SW 1271 (cell line): ENCODE measurements at regions not wholly inside any gene's neighbourhood (a gene's known extent, or its start where the extent isn't known, plus 50 kb on each side); places are given as distances from the start of the nearest gene placed in this dataset.

Experiments
- DNase-seq, 2 experiments: peaks; one replicate each; lab custom pipeline; 2025; lab: John Stamatoyannopoulos, UW

GRCh38 chr1:209430107-209430506 lies 153.4 kb upstream of the CAMK1G start:
- DNase-seq, result no peak

GRCh38 chr1:209430821-209431259 lies 152.7 kb upstream of the CAMK1G start:
- no peak for DNase-seq

GRCh38 chr1:209431402-209431801 lies 152.1 kb upstream of the CAMK1G start:
- DNase-seq, result no peak

GRCh38 chr1:209431813-209432442 lies 151.6 kb upstream of the CAMK1G start:
- no peak for DNase-seq

- DNase-seq, result no peak
Observed at GRCh38 chr1:209432443-209432825, 151.1 kb upstream of the CAMK1G start.

- no peak for DNase-seq
Observed at GRCh38 chr1:209433649-209434031, 149.9 kb upstream of the CAMK1G start.

- DNase-seq, result no peak
Observed at GRCh38 chr1:209434066-209434465, 149.4 kb upstream of the CAMK1G start.

GRCh38 chr1:209434631-209435217 lies 148.8 kb upstream of the CAMK1G start:
- DNase-seq, result no peak

- peak; percentile 8 to 21 for DNase-seq
Observed at GRCh38 chr1:209435654-209436566, 147.6 kb upstream of the CAMK1G start.

GRCh38 chr1:209439828-209440227 lies 143.7 kb upstream of the CAMK1G start:
- no peak for DNase-seq

- no peak for DNase-seq
Observed at GRCh38 chr1:209443361-209443931, 140.1 kb upstream of the CAMK1G start.

GRCh38 chr1:209443975-209444651 lies 139.4 kb upstream of the CAMK1G start:
- DNase-seq, result no peak

- DNase-seq, result no peak
Observed at GRCh38 chr1:209444961-209445360, 138.6 kb upstream of the CAMK1G start.

- no peak for DNase-seq
Observed at GRCh38 chr1:209445576-209445975, 137.9 kb upstream of the CAMK1G start.

GRCh38 chr1:209446356-209446755 lies 137.2 kb upstream of the CAMK1G start:
- no peak for DNase-seq

- DNase-seq, result no peak
Observed at GRCh38 chr1:209454340-209454994, 129.0 kb upstream of the CAMK1G start.

- no peak for DNase-seq
Observed at GRCh38 chr1:209455145-209455544, 128.4 kb upstream of the CAMK1G start.

GRCh38 chr1:209455661-209456358 lies 127.7 kb upstream of the CAMK1G start:
- DNase-seq, result no peak

GRCh38 chr1:209456878-209457277 lies 126.6 kb upstream of the CAMK1G start:
- no peak for DNase-seq

GRCh38 chr1:209457401-209458125 lies 126.0 kb upstream of the CAMK1G start:
- no peak for DNase-seq
